Ishikawa (cell line): ENCODE measurements at regions not wholly inside any gene's neighbourhood (a gene's known extent, or its start where the extent isn't known, plus 50 kb on each side); places are given as distances from the start of the nearest gene placed in this dataset.

ENCODE experiments used
- EP300 ChIP-seq: IDR thresholded peaks from 2 replicates; pipeline ENCODE4 v1.6.1; 2012; ENCODE audit warnings: borderline replicate concordance
- NFIC ChIP-seq: IDR thresholded peaks from 2 replicates; pipeline ENCODE4 v1.6.1; 2012
- RAD21 ChIP-seq: IDR thresholded peaks from 2 replicates; pipeline ENCODE4 v1.6.1; 2012; ENCODE audit warnings: low read depth
- TAF1 ChIP-seq: IDR thresholded peaks from 2 replicates; pipeline ENCODE4 v1.6.1; 2012; ENCODE audit warnings: low read depth, mild to moderate bottlenecking
- YY1 ChIP-seq: IDR thresholded peaks from 2 replicates; pipeline ENCODE4 v1.6.1; 2012; ENCODE audit warnings: low read depth
- TF ChIP-seq, protein P1 (sequence below): IDR thresholded peaks from 2 replicates; pipeline ENCODE4 v1.6.1; 2012; ENCODE audit warnings: low read depth, mild to moderate bottlenecking
- TF ChIP-seq, protein P2 (sequence below): IDR thresholded peaks from 2 replicates; pipeline ENCODE4 v1.6.1; 2012

DNA sequence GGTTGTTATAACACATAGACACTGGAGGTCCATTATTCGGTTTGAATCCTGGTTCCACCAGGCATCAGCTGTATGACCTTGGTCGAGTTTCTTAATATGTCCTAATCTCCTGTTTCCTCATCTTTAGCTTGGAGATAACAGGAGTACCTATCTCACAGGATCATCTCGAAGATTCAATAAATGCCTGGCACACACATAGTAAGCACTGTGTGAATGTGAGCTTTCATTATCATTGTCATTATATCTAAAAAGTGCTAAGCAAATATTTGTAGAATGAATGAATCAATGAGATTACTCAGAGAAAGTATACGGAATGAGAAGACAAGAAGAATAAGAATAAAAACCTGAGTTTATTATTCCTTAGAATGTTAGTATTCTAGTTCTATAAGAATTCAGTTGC, 227.4 kb upstream of the CFAP20DC start:
- TF ChIP-seq RAD21 (no peak), TAF1 (no peak), YY1 (no peak), EP300 (no peak), NFIC (no peak)
- TF ChIP-seq, protein P1, sequence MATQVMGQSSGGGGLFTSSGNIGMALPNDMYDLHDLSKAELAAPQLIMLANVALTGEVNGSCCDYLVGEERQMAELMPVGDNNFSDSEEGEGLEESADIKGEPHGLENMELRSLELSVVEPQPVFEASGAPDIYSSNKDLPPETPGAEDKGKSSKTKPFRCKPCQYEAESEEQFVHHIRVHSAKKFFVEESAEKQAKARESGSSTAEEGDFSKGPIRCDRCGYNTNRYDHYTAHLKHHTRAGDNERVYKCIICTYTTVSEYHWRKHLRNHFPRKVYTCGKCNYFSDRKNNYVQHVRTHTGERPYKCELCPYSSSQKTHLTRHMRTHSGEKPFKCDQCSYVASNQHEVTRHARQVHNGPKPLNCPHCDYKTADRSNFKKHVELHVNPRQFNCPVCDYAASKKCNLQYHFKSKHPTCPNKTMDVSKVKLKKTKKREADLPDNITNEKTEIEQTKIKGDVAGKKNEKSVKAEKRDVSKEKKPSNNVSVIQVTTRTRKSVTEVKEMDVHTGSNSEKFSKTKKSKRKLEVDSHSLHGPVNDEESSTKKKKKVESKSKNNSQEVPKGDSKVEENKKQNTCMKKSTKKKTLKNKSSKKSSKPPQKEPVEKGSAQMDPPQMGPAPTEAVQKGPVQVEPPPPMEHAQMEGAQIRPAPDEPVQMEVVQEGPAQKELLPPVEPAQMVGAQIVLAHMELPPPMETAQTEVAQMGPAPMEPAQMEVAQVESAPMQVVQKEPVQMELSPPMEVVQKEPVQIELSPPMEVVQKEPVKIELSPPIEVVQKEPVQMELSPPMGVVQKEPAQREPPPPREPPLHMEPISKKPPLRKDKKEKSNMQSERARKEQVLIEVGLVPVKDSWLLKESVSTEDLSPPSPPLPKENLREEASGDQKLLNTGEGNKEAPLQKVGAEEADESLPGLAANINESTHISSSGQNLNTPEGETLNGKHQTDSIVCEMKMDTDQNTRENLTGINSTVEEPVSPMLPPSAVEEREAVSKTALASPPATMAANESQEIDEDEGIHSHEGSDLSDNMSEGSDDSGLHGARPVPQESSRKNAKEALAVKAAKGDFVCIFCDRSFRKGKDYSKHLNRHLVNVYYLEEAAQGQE: no peak
- TF ChIP-seq, protein P2, sequence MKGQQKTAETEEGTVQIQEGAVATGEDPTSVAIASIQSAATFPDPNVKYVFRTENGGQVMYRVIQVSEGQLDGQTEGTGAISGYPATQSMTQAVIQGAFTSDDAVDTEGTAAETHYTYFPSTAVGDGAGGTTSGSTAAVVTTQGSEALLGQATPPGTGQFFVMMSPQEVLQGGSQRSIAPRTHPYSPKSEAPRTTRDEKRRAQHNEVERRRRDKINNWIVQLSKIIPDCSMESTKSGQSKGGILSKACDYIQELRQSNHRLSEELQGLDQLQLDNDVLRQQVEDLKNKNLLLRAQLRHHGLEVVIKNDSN: no peak
